WTC11 (cell line): ENCODE measurements at regions not wholly inside any gene's neighbourhood (a gene's known extent, or its start where the extent isn't known, plus 50 kb on each side); places are given as distances from the start of the nearest gene placed in this dataset.

Experiments used
- ATAC-seq: fragments of 200-7000 bp; cut with Tn5 transposase; 2 replicates; pipeline ENCODE4 v1.10.0; 2021; ENCODE audit warnings: mild to moderate bottlenecking, moderate library complexity
- CTCF ChIA-PET: fragments of 300-600 bp; sonication (Branson Sonifier 250); formaldehyde crosslinking; loops from one replicate; lab custom pipeline; 2021; ENCODE audit warnings: antibody characterized with exemption; lab: Charles Lee
- POLR2A ChIA-PET: fragments of 350-600 bp; sonication (Branson Sonifier 250); formaldehyde crosslinking; loops from one replicate; lab custom pipeline; 2021; ENCODE audit warnings: antibody characterized with exemption; lab: Charles Lee
- DNase-seq: peaks from one replicate; pipeline ENCODE4 v3.0.0; 2021; ENCODE audit warnings: low spot score
- H3K27ac Mint-ChIP-seq: 2 replicates; pipeline ENCODE4 v1.8.0; 2021; ENCODE audit warnings: mixed read lengths
- H3K27me3 Mint-ChIP-seq: 2 replicates; pipeline ENCODE4 v1.8.0; 2021; ENCODE audit warnings: low read depth, mild to moderate bottlenecking, moderate library complexity, mixed read lengths
- H3K36me3 Mint-ChIP-seq: 2 replicates; pipeline ENCODE4 v1.8.0; 2021; ENCODE audit warnings: mixed read lengths
- H3K4me1 Mint-ChIP-seq: 2 replicates; pipeline ENCODE4 v1.8.0; 2022; ENCODE audit warnings: mixed read lengths
- H3K4me3 Mint-ChIP-seq: 2 replicates; pipeline ENCODE4 v1.8.0; 2021; ENCODE audit warnings: mild to moderate bottlenecking, moderate library complexity, mixed read lengths
- H3K9me3 Mint-ChIP-seq: 2 replicates; pipeline ENCODE4 v1.8.0; 2021; ENCODE audit warnings: mixed read lengths
- ATF1 ChIP-seq: sonication (generic); formaldehyde crosslinking; IDR thresholded peaks from 2 replicates; pipeline ENCODE4 v1.8.1; 2023; ENCODE audit warnings: mild to moderate bottlenecking, moderate library complexity, missing genetic modification reagents
- ATF3 ChIP-seq: sonication (generic); formaldehyde crosslinking; conservative IDR thresholded peaks from 2 replicates; pipeline ENCODE4 v1.8.1; 2022; ENCODE audit warnings: mild to moderate bottlenecking, missing genetic modification reagents
- FOXJ3 ChIP-seq: sonication (generic); formaldehyde crosslinking; IDR thresholded peaks from 2 replicates; pipeline ENCODE4 v1.9.0; 2021; ENCODE audit warnings: missing genetic modification reagents, mild to moderate bottlenecking, borderline replicate concordance
- FOXP1 ChIP-seq: sonication (generic); formaldehyde crosslinking; IDR thresholded peaks from 2 replicates; pipeline ENCODE4 v1.8.0; 2022; ENCODE audit warnings: missing genetic modification reagents, mild to moderate bottlenecking, moderate library complexity, borderline replicate concordance
- IRF2 ChIP-seq: sonication (generic); formaldehyde crosslinking; IDR thresholded peaks from 2 replicates; pipeline ENCODE4 v1.8.0; 2022; ENCODE audit warnings: low read depth, missing genetic modification reagents, borderline replicate concordance
- KAT7 ChIP-seq: sonication (generic); formaldehyde crosslinking; IDR thresholded peaks from 2 replicates; pipeline ENCODE4 v1.8.1; 2023; ENCODE audit warnings: missing genetic modification reagents, mild to moderate bottlenecking, borderline replicate concordance
- NR3C1 ChIP-seq: sonication (generic); formaldehyde crosslinking; conservative IDR thresholded peaks from 2 replicates; pipeline ENCODE4 v1.8.1; 2023; ENCODE audit warnings: low read depth, mild to moderate bottlenecking, missing genetic modification reagents
- RORB ChIP-seq: fragments of 250-450 bp; sonication (Bioruptor Pico); IDR thresholded peaks from 2 replicates; pipeline ENCODE4 v1.9.0; 2021; ENCODE audit warnings: mild to moderate bottlenecking
- STAT6 ChIP-seq: sonication (generic); formaldehyde crosslinking; conservative IDR thresholded peaks from 2 replicates; pipeline ENCODE4 v1.8.1; 2023; ENCODE audit warnings: mild to moderate bottlenecking, low read depth, missing genetic modification reagents, moderate library complexity
- TEAD1 ChIP-seq: sonication (generic); formaldehyde crosslinking; IDR thresholded peaks from 2 replicates; pipeline ENCODE4 v1.8.0; 2022; ENCODE audit warnings: mild to moderate bottlenecking, missing genetic modification reagents
- TEAD4 ChIP-seq: sonication (generic); formaldehyde crosslinking; IDR thresholded peaks from 2 replicates; pipeline ENCODE4 v1.8.0; 2022; ENCODE audit warnings: mild to moderate bottlenecking, missing genetic modification reagents
- USF1 ChIP-seq: sonication (generic); formaldehyde crosslinking; IDR thresholded peaks from 2 replicates; pipeline ENCODE4 v1.8.0; 2022; ENCODE audit warnings: mild to moderate bottlenecking, missing genetic modification reagents
- ZBTB43 ChIP-seq: sonication (generic); formaldehyde crosslinking; IDR thresholded peaks from 2 replicates; pipeline ENCODE4 v1.8.1; 2023; ENCODE audit warnings: mild to moderate bottlenecking, missing genetic modification reagents
- ZNF423 ChIP-seq: fragments of 250-450 bp; sonication (Bioruptor Pico); IDR thresholded peaks from 2 replicates; pipeline ENCODE4 v2.1.2; 2022; ENCODE audit warnings: mild to moderate bottlenecking, moderate library complexity
- ZNF425 ChIP-seq: fragments of 250-450 bp; sonication (Bioruptor Pico); conservative IDR thresholded peaks from 2 replicates; pipeline ENCODE4 v1.9.0; 2021; ENCODE audit warnings: mild to moderate bottlenecking
- ZSCAN18 ChIP-seq: fragments of 250-450 bp; sonication (Bioruptor Pico); IDR thresholded peaks from 2 replicates; pipeline ENCODE4 v2.1.2; 2022; ENCODE audit warnings: mild to moderate bottlenecking, moderate library complexity
- TF ChIP-seq, protein P1 (sequence below): sonication (generic); formaldehyde crosslinking; IDR thresholded peaks from 2 replicates; pipeline ENCODE4 v1.8.0; 2022; ENCODE audit warnings: mild to moderate bottlenecking, missing genetic modification reagents
- TF ChIP-seq, protein P2 (sequence below): sonication (generic); formaldehyde crosslinking; IDR thresholded peaks from 2 replicates; pipeline ENCODE4 v1.8.1; 2023; ENCODE audit warnings: mild to moderate bottlenecking, missing genetic modification reagents
- TF ChIP-seq, protein P3 (sequence below): sonication (generic); formaldehyde crosslinking; IDR thresholded peaks from 2 replicates; pipeline ENCODE4 v1.8.1; 2022; ENCODE audit warnings: mild to moderate bottlenecking, moderate library complexity, missing genetic modification reagents
- TF ChIP-seq, protein P4 (sequence below): sonication (generic); formaldehyde crosslinking; IDR thresholded peaks from 2 replicates; pipeline ENCODE4 v1.8.1; 2023; ENCODE audit warnings: mild to moderate bottlenecking, moderate library complexity, missing genetic modification reagents

DNA sequence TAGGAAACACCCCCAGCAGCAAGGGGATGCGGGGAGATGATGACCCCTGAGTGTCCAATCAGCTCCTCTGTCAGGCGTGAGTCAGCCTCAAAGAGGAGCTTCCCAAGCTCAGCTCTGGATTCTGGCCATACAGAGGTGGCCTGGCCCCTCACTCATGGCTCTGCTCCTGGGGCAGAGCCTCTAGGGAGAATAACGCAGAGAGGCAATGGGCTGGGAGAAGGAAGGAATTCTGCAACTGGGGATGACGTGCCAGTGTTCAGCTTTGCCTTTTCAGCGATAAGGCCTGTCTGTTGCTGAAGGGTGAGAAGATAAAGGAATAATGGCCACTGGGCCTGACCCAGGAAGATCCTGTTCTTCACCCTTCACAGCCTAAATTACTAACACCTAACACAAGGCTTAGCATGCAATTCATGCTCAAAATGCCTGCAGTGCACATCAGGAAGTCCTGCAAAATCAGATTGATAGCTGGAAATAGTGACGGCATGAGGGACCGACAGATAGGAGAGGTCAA, 92.2 kb downstream of the TBX19 start:
- no peaks in the 10 kb centered on the region for H3K9me3 Mint-ChIP-seq
- no peaks in the 10 kb centered on the region for H3K4me1 Mint-ChIP-seq
- TF ChIP-seq ATF3 (CRISPR knock-in tag) = no peak
- no peak for TF ChIP-seq ZNF423
- TF ChIP-seq ATF1 (CRISPR knock-in tag) = no peak
- TF ChIP-seq, protein P1, sequence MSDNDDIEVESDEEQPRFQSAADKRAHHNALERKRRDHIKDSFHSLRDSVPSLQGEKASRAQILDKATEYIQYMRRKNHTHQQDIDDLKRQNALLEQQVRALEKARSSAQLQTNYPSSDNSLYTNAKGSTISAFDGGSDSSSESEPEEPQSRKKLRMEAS (CRISPR knock-in tag) = no peak
- TF ChIP-seq FOXJ3 (CRISPR knock-in tag) = no peak
- TF ChIP-seq, protein P2, sequence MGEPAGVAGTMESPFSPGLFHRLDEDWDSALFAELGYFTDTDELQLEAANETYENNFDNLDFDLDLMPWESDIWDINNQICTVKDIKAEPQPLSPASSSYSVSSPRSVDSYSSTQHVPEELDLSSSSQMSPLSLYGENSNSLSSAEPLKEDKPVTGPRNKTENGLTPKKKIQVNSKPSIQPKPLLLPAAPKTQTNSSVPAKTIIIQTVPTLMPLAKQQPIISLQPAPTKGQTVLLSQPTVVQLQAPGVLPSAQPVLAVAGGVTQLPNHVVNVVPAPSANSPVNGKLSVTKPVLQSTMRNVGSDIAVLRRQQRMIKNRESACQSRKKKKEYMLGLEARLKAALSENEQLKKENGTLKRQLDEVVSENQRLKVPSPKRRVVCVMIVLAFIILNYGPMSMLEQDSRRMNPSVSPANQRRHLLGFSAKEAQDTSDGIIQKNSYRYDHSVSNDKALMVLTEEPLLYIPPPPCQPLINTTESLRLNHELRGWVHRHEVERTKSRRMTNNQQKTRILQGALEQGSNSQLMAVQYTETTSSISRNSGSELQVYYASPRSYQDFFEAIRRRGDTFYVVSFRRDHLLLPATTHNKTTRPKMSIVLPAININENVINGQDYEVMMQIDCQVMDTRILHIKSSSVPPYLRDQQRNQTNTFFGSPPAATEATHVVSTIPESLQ (CRISPR knock-in tag) = no peak
- no peak for TF ChIP-seq KAT7 (CRISPR knock-in tag)
- TF ChIP-seq FOXP1 = no peak
- no peak for TF ChIP-seq IRF2 (CRISPR knock-in tag)
- no peak for TF ChIP-seq NR3C1
- TF ChIP-seq USF1 (CRISPR knock-in tag) = no peak
- ChIA-PET CTCF (interaction anchor here (0.5 to 1.6 kb wide), 2 partner anchors 30 to 147 kb away, joined by 3 to 5 read pairs; partner anchors contain the start of gene SFT2D2), POLR2A (no interaction called here)
- no peaks in the 10 kb centered on the region; the same call in 1 of the 2 replicates for H3K27me3 Mint-ChIP-seq
- no peaks in the 10 kb centered on the region for H3K36me3 Mint-ChIP-seq
- no peak overlapping the region for H3K27ac Mint-ChIP-seq
- no peak overlapping the region for H3K4me3 Mint-ChIP-seq
- DNase-seq = no peak
- no peak for ATAC-seq

DNA sequence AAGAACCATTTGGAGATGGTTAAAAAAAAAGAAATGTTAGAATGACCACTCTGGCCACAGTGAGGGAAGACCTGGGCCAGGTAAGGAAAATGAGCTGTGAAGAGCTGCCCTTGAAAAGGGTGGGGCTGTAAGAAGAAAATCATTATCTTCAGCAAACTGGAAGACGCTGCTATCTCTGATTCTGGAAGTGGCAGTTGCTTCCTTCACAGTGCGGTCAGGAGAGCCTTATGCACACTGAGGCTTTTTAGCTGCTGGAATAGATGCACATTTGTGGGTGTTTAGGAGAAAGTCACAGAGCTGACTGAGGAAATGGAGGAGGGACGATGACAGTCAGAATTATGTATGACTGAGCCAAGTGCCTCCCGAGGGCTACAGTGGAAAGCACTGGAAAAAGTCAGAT, 91.6 kb downstream of the TBX19 start:
- ChIA-PET POLR2A (no interaction called here), CTCF (interaction anchor here (0.5 to 1.6 kb wide), 2 partner anchors 29 to 146 kb away, joined by 3 to 5 read pairs; partner anchors contain the start of gene SFT2D2)
- Mint-ChIP-seq H3K4me3 (no peak overlapping the region), H3K27ac (no peak overlapping the region), H3K36me3 (no peaks in the 10 kb centered on the region), H3K9me3 (no peaks in the 10 kb centered on the region), H3K4me1 (no peaks in the 10 kb centered on the region), H3K27me3 (no peaks in the 10 kb centered on the region; the same call in 1 of the 2 replicates)
- ATAC-seq (no peak), DNase-seq (no peak)
- TF ChIP-seq, protein P3, sequence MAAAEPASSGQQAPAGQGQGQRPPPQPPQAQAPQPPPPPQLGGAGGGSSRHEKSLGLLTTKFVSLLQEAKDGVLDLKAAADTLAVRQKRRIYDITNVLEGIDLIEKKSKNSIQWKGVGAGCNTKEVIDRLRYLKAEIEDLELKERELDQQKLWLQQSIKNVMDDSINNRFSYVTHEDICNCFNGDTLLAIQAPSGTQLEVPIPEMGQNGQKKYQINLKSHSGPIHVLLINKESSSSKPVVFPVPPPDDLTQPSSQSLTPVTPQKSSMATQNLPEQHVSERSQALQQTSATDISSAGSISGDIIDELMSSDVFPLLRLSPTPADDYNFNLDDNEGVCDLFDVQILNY (CRISPR knock-in tag) = no peak
- TF ChIP-seq TEAD4 (no peak), RORB (no peak), ZNF425 (no peak), ZBTB43 (CRISPR knock-in tag) (no peak), STAT6 (CRISPR knock-in tag) (no peak), TEAD1 (CRISPR knock-in tag) (no peak), ZSCAN18 (CRISPR knock-in tag) (no peak)
- TF ChIP-seq, protein P4, sequence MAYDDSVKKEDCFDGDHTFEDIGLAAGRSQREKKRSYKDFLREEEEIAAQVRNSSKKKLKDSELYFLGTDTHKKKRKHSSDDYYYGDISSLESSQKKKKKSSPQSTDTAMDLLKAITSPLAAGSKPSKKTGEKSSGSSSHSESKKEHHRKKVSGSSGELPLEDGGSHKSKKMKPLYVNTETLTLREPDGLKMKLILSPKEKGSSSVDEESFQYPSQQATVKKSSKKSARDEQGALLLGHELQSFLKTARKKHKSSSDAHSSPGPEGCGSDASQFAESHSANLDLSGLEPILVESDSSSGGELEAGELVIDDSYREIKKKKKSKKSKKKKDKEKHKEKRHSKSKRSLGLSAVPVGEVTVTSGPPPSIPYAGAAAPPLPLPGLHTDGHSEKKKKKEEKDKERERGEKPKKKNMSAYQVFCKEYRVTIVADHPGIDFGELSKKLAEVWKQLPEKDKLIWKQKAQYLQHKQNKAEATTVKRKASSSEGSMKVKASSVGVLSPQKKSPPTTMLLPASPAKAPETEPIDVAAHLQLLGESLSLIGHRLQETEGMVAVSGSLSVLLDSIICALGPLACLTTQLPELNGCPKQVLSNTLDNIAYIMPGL (CRISPR knock-in tag) = no peak
